IMR-90 (cell line): ENCODE measurements at regions not wholly inside any gene's neighbourhood (a gene's known extent, or its start where the extent isn't known, plus 50 kb on each side); places are given as distances from the start of the nearest gene placed in this dataset.

ENCODE experiments used
- ATAC-seq: fragments of 200-7000 bp; cut with Tn5 transposase; 2 replicates; pipeline ENCODE4 v1.9.1; 2020; ENCODE audit warnings: low read depth, mild to moderate bottlenecking, moderate library complexity
- BruUV-seq: library from RNA; stranded (reverse); fragments of 400-500 nt; replicated peaks from 2 replicates; lab custom pipeline; 2021; lab: Mats Ljungman, UMichigan
- CTCF ChIA-PET: fragments of 300-600 bp; formaldehyde crosslinking; extraction: SDS; loops from one replicate; lab custom pipeline; 2021; ENCODE audit warnings: antibody characterized with exemption; lab: Yijun Ruan, JAX
- POLR2A ChIA-PET: fragments of 300-600 bp; sonication (Branson Sonifier 250); formaldehyde crosslinking; loops from one replicate; lab custom pipeline; 2022; ENCODE audit warnings: antibody characterized with exemption; ENCODE audit not compliant: unreplicated experiment; lab: Charles Lee
- DNase-seq: peaks from one replicate; pipeline ENCODE4 v3.0.0; 2013
- H2AFZ ChIP-seq: replicated peaks from 2 replicates; pipeline ENCODE3; 2013; ENCODE audit warnings: low read length, mild to moderate bottlenecking; ENCODE audit not compliant: poor library complexity
- H2AK5ac ChIP-seq: 2 replicates; pipeline ENCODE4 v1.6.1; 2013; ENCODE audit warnings: low read depth, low read length, inconsistent platforms
- H2AK9ac ChIP-seq: replicated peaks from 2 replicates; pipeline ENCODE3; 2013; ENCODE audit warnings: mild to moderate bottlenecking, low read depth, low read length, moderate library complexity; ENCODE audit not compliant: poor library complexity
- H2BK120ac ChIP-seq: 2 replicates; pipeline ENCODE4 v1.6.1; 2013; ENCODE audit warnings: low read depth, low read length, inconsistent platforms
- H2BK15ac ChIP-seq: 3 replicates; pipeline ENCODE4 v1.6.1; 2013; ENCODE audit warnings: low read depth, low read length, inconsistent platforms
- H2BK20ac ChIP-seq: 2 replicates; pipeline ENCODE4 v1.6.1; 2013; ENCODE audit warnings: low read depth, mild to moderate bottlenecking, inconsistent platforms, low read length, moderate library complexity
- H2BK5ac ChIP-seq: 2 replicates; pipeline ENCODE4 v1.6.1; 2013; ENCODE audit warnings: mild to moderate bottlenecking, low read depth, low read length, inconsistent platforms; ENCODE audit not compliant: poor library complexity, severe bottlenecking
- H3K14ac ChIP-seq: replicated peaks from 2 replicates; pipeline ENCODE4 v1.6.1; 2013; ENCODE audit warnings: low read depth, low read length, inconsistent platforms
- H3K18ac ChIP-seq: 2 replicates; pipeline ENCODE4 v1.6.1; 2013; ENCODE audit warnings: low read depth, low read length, control low read depth
- H3K23ac ChIP-seq: 2 replicates; pipeline ENCODE4 v1.6.1; 2013; ENCODE audit warnings: low read depth, low read length, inconsistent platforms
- H3K27ac ChIP-seq: 2 replicates; pipeline ENCODE4 v1.5.1; 2013; ENCODE audit warnings: mild to moderate bottlenecking, control low read depth, low read length; ENCODE audit not compliant: insufficient read depth
- H3K27me3 ChIP-seq: 2 replicates; pipeline ENCODE4 v1.6.1; 2013; ENCODE audit warnings: low read length; ENCODE audit not compliant: control insufficient read depth, insufficient read depth
- H3K36me3 ChIP-seq: 2 replicates; pipeline ENCODE4 v1.6.1; 2013; ENCODE audit warnings: low read length, mixed read lengths; ENCODE audit not compliant: control insufficient read depth, insufficient read depth
- H3K4ac ChIP-seq: 2 replicates; pipeline ENCODE4 v1.6.1; 2013; ENCODE audit warnings: low read depth, low read length, inconsistent platforms
- H3K4me1 ChIP-seq: 2 replicates; pipeline ENCODE4 v1.6.1; 2013; ENCODE audit warnings: low read length, mixed read lengths; ENCODE audit not compliant: control insufficient read depth, insufficient read depth
- H3K4me2 ChIP-seq: 2 replicates; pipeline ENCODE4 v1.6.1; 2013; ENCODE audit warnings: low read depth, mild to moderate bottlenecking, control low read depth, low read length, moderate library complexity
- H3K4me3 ChIP-seq: 2 replicates; pipeline ENCODE4 v1.5.1; 2013; ENCODE audit warnings: low read depth, mild to moderate bottlenecking, control low read depth, low read length, moderate library complexity; ENCODE audit not compliant: insufficient read depth
- H3K56ac ChIP-seq: 2 replicates; pipeline ENCODE4 v1.6.1; 2013; ENCODE audit warnings: low read length, inconsistent platforms; ENCODE audit not compliant: insufficient read depth; ENCODE audit errors: extremely low read depth
- H3K79me1 ChIP-seq, 2 experiments: 2 replicates each; pipeline ENCODE4 v1.6.1; 2013; ENCODE audit warnings: low read length in 2 of 2, inconsistent platforms in 1 of 2, low read depth in 1 of 2
- H3K9ac ChIP-seq: 2 replicates; pipeline ENCODE4 v1.6.1; 2013; ENCODE audit warnings: low read depth, low read length, control low read depth
- H3K9me1 ChIP-seq: 2 replicates; pipeline ENCODE4 v1.6.1; 2013; ENCODE audit warnings: low read length, inconsistent platforms; ENCODE audit not compliant: insufficient read depth
- H3K9me3 ChIP-seq: 2 replicates; pipeline ENCODE4 v1.6.1; 2013; ENCODE audit warnings: low read length; ENCODE audit not compliant: control insufficient read depth, insufficient read depth
- H4K20me1 ChIP-seq: 2 replicates; pipeline ENCODE4 v1.6.1; 2013; ENCODE audit warnings: low read length, inconsistent platforms; ENCODE audit not compliant: insufficient read depth
- H4K5ac ChIP-seq: 2 replicates; pipeline ENCODE4 v1.6.1; 2013; ENCODE audit warnings: mild to moderate bottlenecking, low read depth, low read length, control low read depth
- H4K8ac ChIP-seq, 2 experiments: 2 replicates each; pipeline ENCODE4 v1.6.1; 2013; ENCODE audit warnings: low read depth in 2 of 2, low read length in 2 of 2, control low read depth in 1 of 2, inconsistent platforms in 1 of 2
- H4K91ac ChIP-seq: 2 replicates; pipeline ENCODE4 v1.6.1; 2013; ENCODE audit warnings: low read depth, low read length, inconsistent platforms; ENCODE audit not compliant: insufficient read depth
- BHLHE40 ChIP-seq: fragments of 150-350 bp; IDR thresholded peaks from 2 replicates; pipeline ENCODE4 v1.6.1; 2016; ENCODE audit warnings: mild to moderate bottlenecking, low read depth, low read length
- CEBPB ChIP-seq: IDR thresholded peaks from 2 replicates; pipeline ENCODE4 v1.6.1; 2012; ENCODE audit warnings: low read depth, low read length, improper control_type of control experiment
- CHD1 ChIP-seq: IDR thresholded peaks from 2 replicates; pipeline ENCODE4 v1.6.1; 2012; ENCODE audit warnings: low read depth, low read length, improper control_type of control experiment
- CTCF ChIP-seq: conservative IDR thresholded peaks from 2 replicates; pipeline ENCODE4 v1.5.1; 2012; ENCODE audit warnings: mild to moderate bottlenecking, low read depth, low read length, improper control_type of control experiment
- ELK1 ChIP-seq: fragments of 150-350 bp; IDR thresholded peaks from 2 replicates; pipeline ENCODE4 v1.6.1; 2016; ENCODE audit warnings: low read depth, mild to moderate bottlenecking, low read length, moderate library complexity, borderline replicate concordance
- FOS ChIP-seq: fragments of 150-350 bp; IDR thresholded peaks from 2 replicates; pipeline ENCODE4 v1.6.1; 2016; ENCODE audit warnings: low read depth, low read length
- MAFK ChIP-seq: IDR thresholded peaks from 2 replicates; pipeline ENCODE4 v1.6.1; 2012; ENCODE audit warnings: low read depth, low read length, improper control_type of control experiment
- MAZ ChIP-seq: IDR thresholded peaks from 2 replicates; pipeline ENCODE4 v1.6.1; 2012; ENCODE audit warnings: low read depth, mild to moderate bottlenecking, low read length, improper control_type of control experiment, moderate library complexity, borderline replicate concordance
- MXI1 ChIP-seq: IDR thresholded peaks from 2 replicates; pipeline ENCODE4 v1.6.1; 2012; ENCODE audit warnings: low read depth, mild to moderate bottlenecking, low read length, moderate library complexity, borderline replicate concordance
- NFE2L2 ChIP-seq: fragments of 150-350 bp; IDR thresholded peaks from 2 replicates; pipeline ENCODE4 v1.6.1; 2016; ENCODE audit warnings: low read depth, mild to moderate bottlenecking, low read length
- POLR2A ChIP-seq: IDR thresholded peaks from 2 replicates; pipeline ENCODE4 v1.6.1; 2012; ENCODE audit warnings: mild to moderate bottlenecking, low read depth, low read length
- RAD21 ChIP-seq: IDR thresholded peaks from 2 replicates; pipeline ENCODE4 v1.6.1; 2012; ENCODE audit warnings: low read length, improper control_type of control experiment
- RCOR1 ChIP-seq: IDR thresholded peaks from 2 replicates; pipeline ENCODE4 v1.6.1; 2012; ENCODE audit warnings: mild to moderate bottlenecking, low read length, improper control_type of control experiment; ENCODE audit not compliant: insufficient replicate concordance
- RFX5 ChIP-seq: IDR thresholded peaks from 2 replicates; pipeline ENCODE4 v1.8.0; 2012; ENCODE audit warnings: low read depth, mild to moderate bottlenecking, low read length, moderate library complexity
- SMC3 ChIP-seq: fragments of 150-350 bp; IDR thresholded peaks from 2 replicates; pipeline ENCODE4 v1.6.1; 2016; ENCODE audit warnings: low read depth, mild to moderate bottlenecking, antibody characterized with exemption, low read length, moderate library complexity
- USF2 ChIP-seq: fragments of 150-350 bp; IDR thresholded peaks from 2 replicates; pipeline ENCODE4 v1.6.1; 2017; ENCODE audit warnings: mild to moderate bottlenecking, antibody characterized with exemption, low read length, low read depth
- WGBS, 2 experiments: methylation state at CpG; one replicate each; pipeline versions ENCODE4 v1.1.5 to v1.1.7; 2013; ENCODE audit warnings: missing lambda C conversion rate in 2 of 2; ENCODE audit not compliant: insufficient read length in 1 of 2; ENCODE audit errors: extremely low coverage in 2 of 2; 5-methylcytosine and 5-hydroxymethylcytosine counted together
- dilution Hi-C: fragments of 300-500 bp; cut with HindIII; formaldehyde crosslinking; loops from one replicate; pipeline ENCODE4 v1.14.3; 2018; ENCODE audit warnings: low sequenced_read_pairs; ENCODE audit not compliant: unreplicated experiment
- in situ Hi-C: fragments of 300-500 bp; cut with MboI; formaldehyde crosslinking; loops from 3 replicates; pipeline ENCODE4 v1.14.3; 2019; ENCODE audit warnings: low sequenced_read_pairs, inconsistent platforms, mixed read lengths
- intact Hi-C: fragments of 100-400 bp; cut with micrococcal nuclease; formaldehyde crosslinking; loops from 2 replicates; pipeline ENCODE4 v1.10.0; 2022

GRCh38 chr5:133897431-133897830, 71.0 kb downstream of the C5orf15 start:
- no peaks in the 10 kb centered on the region for H3K4me1 ChIP-seq
- no peak overlapping the region for H3K56ac ChIP-seq
- no peak for ATAC-seq
- no peak overlapping the region for H4K91ac ChIP-seq
- no peak overlapping the region for H3K14ac ChIP-seq
- no peak overlapping the region for H3K9ac ChIP-seq
- H3K4ac ChIP-seq: no peak overlapping the region
- no peak overlapping the region for H2AK9ac ChIP-seq
- H4K5ac ChIP-seq: no peak overlapping the region
- H3K79me1 ChIP-seq: no peaks in the 10 kb centered on the region
- H3K4me2 ChIP-seq: no peak overlapping the region
- TF ChIP-seq MAFK (no peak), USF2 (no peak), FOS (no peak), CHD1 (no peak), ELK1 (no peak), CEBPB (no peak), MAZ (no peak), RFX5 (no peak), RAD21 (no peak), NFE2L2 (no peak), POLR2A (no peak), BHLHE40 (no peak), CTCF (no peak), MXI1 (no peak), RCOR1 (no peak), SMC3 (no peak)
- ChIA-PET POLR2A (no interaction called here), CTCF (no interaction called here)
- DNase-seq: no peak
- no peak overlapping the region for H2BK20ac ChIP-seq
- intact Hi-C loops (no loop called here), in situ Hi-C loops (no loop called here), dilution Hi-C loops (no loop called here)
- no peak overlapping the region for H2AK5ac ChIP-seq
- no peaks in the 10 kb centered on the region for H3K36me3 ChIP-seq
- peaks cover 53% of the 10 kb centered on the region for H3K27me3 ChIP-seq
- no peak overlapping the region for H2AFZ ChIP-seq
- no peaks in the 10 kb centered on the region; the same call in 1 of the 2 replicates for H3K9me1 ChIP-seq
- H3K4me3 ChIP-seq: no peak overlapping the region
- no peaks in the 10 kb centered on the region; the same call in 1 of the 2 replicates for H4K20me1 ChIP-seq
- 64% methylated on average over 2 of the region's 4 CpGs; no CpG with 5 or more reads in 1 of the 2 experiments for WGBS, 2 experiments
- no peak overlapping the region for H3K27ac ChIP-seq
- H4K8ac ChIP-seq: no peak overlapping the region
- no peak overlapping the region for H3K23ac ChIP-seq
- BruUV-seq: no TSS peak
- no peak overlapping the region for H2BK120ac ChIP-seq
- no peak overlapping the region for H2BK5ac ChIP-seq
- H3K18ac ChIP-seq: no peak overlapping the region
- H2BK15ac ChIP-seq: no peak overlapping the region
- H3K9me3 ChIP-seq: no peaks in the 10 kb centered on the region
